ENCODE measurements at regions not wholly inside any gene's neighbourhood (a gene's known extent, or its start where the extent isn't known, plus 50 kb on each side); places are given as distances from the start of the nearest gene placed in this dataset.

- no peaks in the 10 kb centered on the region for H3K9me3 ChIP-seq
- no peak for TF ChIP-seq POLR2A (IDR thresholded peaks at IDR 0.05)
- TF ChIP-seq CTCF (IDR thresholded peaks at IDR 0.05 in 4 of 5, conservative IDR thresholded peaks at IDR 0.05 in 1 of 5), result no peak
- no peaks in the 10 kb centered on the region for H3K36me3 ChIP-seq
- no peak overlapping the region for H3K4me3 ChIP-seq
- no peaks in the 10 kb centered on the region for H3K27me3 ChIP-seq
- in situ Hi-C loops (cut with MboI; ENCODE audit: low sequenced_read_pairs in 4 of 4) (no loop called here), intact Hi-C loops (cut with DNase I; ENCODE audit: low total_unique reads) (no loop called here)
- H3K27ac ChIP-seq, result no peak overlapping the region
- no peak for ATAC-seq
- H3K4me1 ChIP-seq, result peaks cover 0 to 8% of the 10 kb centered on the region in 2 donors
- no peak for DNase-seq
Measured at GRCh38 chr22:27617214-27617881, 184.2 kb downstream of the MN1 start.

GRCh38 chr22:27620367-27621154 lies 181.0 kb downstream of the MN1 start:
- in situ Hi-C loops (cut with MboI; ENCODE audit: low sequenced_read_pairs in 4 of 4), result no loop called here
- ATAC-seq, result no peak
- intact Hi-C loops (cut with DNase I; ENCODE audit: low total_unique reads), result no loop called here
- TF ChIP-seq POLR2A (IDR thresholded peaks at IDR 0.05), result no peak
- TF ChIP-seq CTCF (IDR thresholded peaks at IDR 0.05 in 4 of 5, conservative IDR thresholded peaks at IDR 0.05 in 1 of 5), result no peak
- Histone ChIP-seq H3K27ac (no peak overlapping the region), H3K9me3 (no peaks in the 10 kb centered on the region), H3K36me3 (no peaks in the 10 kb centered on the region), H3K27me3 (no peaks in the 10 kb centered on the region), H3K4me3 (no peak overlapping the region), H3K4me1 (no peaks in the 10 kb centered on the region)
- no peak for DNase-seq

- H3K4me3 ChIP-seq, result no peak overlapping the region
- intact Hi-C loops (cut with DNase I; ENCODE audit: low total_unique reads) (no loop called here), in situ Hi-C loops (cut with MboI; ENCODE audit: low sequenced_read_pairs in 4 of 4) (no loop called here)
- no peaks in the 10 kb centered on the region for H3K36me3 ChIP-seq
- no peaks in the 10 kb centered on the region for H3K9me3 ChIP-seq
- no peak for DNase-seq
- no peaks in the 10 kb centered on the region for H3K4me1 ChIP-seq
- ATAC-seq, result no peak
- H3K27me3 ChIP-seq, result no peaks in the 10 kb centered on the region
- H3K27ac ChIP-seq, result no peak overlapping the region
- TF ChIP-seq POLR2A (IDR thresholded peaks at IDR 0.05), result no peak
- TF ChIP-seq CTCF (IDR thresholded peaks at IDR 0.05 in 4 of 5, conservative IDR thresholded peaks at IDR 0.05 in 1 of 5), result no peak
Measured at GRCh38 chr22:27621486-27622070, 180.0 kb downstream of the MN1 start.

GRCh38 chr22:27624042-27624441 lies 177.5 kb downstream of the MN1 start:
- DNase-seq (no peak), ATAC-seq (no peak)
- Histone ChIP-seq H3K27ac (no peak overlapping the region), H3K36me3 (no peaks in the 10 kb centered on the region), H3K4me3 (no peak overlapping the region), H3K4me1 (no peaks in the 10 kb centered on the region), H3K27me3 (no peaks in the 10 kb centered on the region), H3K9me3 (no peaks in the 10 kb centered on the region)
- intact Hi-C loops (cut with DNase I; ENCODE audit: low total_unique reads), result no loop called here
- in situ Hi-C loops (cut with MboI; ENCODE audit: low sequenced_read_pairs in 4 of 4), result no loop called here
- TF ChIP-seq POLR2A (IDR thresholded peaks at IDR 0.05), result no peak
- no peak for TF ChIP-seq CTCF (IDR thresholded peaks at IDR 0.05 in 4 of 5, conservative IDR thresholded peaks at IDR 0.05 in 1 of 5)

Measured in gastrocnemius medialis (tissue), 4 donors.